SU-DHL-6 (cell line): ENCODE measurements at regions not wholly inside any gene's neighbourhood (a gene's known extent, or its start where the extent isn't known, plus 50 kb on each side); places are given as distances from the start of the nearest gene placed in this dataset.

ENCODE experiments used
- CTCF ChIP-seq: fragments of 200-600 bp; sonication (generic); IDR thresholded peaks from one replicate; pipeline ENCODE4 v1.5.1; 2017; ENCODE audit warnings: antibody characterized with exemption, mild to moderate bottlenecking, low read length, moderate library complexity; ENCODE audit not compliant: insufficient read depth, poor library complexity, severe bottlenecking
- EZH2phosphoT487 ChIP-seq: fragments of 200-600 bp; sonication (generic), shearing (Covaris generic); conservative IDR thresholded peaks from 2 replicates; pipeline ENCODE4 v1.6.1; 2018; ENCODE audit warnings: mild to moderate bottlenecking, antibody characterized with exemption, low read length, moderate library complexity, mixed read lengths

- TF ChIP-seq CTCF (no peak), EZH2phosphoT487 (no peak)
Observed at GRCh38 chr21:41639336-41639735, 127.5 kb downstream of the RIPK4 start.
